ENCODE measurements at regions not wholly inside any gene's neighbourhood (a gene's known extent, or its start where the extent isn't known, plus 50 kb on each side); places are given as distances from the start of the nearest gene placed in this dataset.

GRCh38 chr2:6789559-6790138 lies 76.1 kb downstream of the CMPK2 start:
- no peaks in the 10 kb centered on the region for H3K36me3 ChIP-seq (ENCODE audit: control insufficient read depth in 2 of 4, insufficient read depth in 4 of 4, low read length in 3 of 4)
- WGBS, 2 experiments (ENCODE audit: extremely low coverage in 1 of 2, insufficient coverage in 1 of 2, insufficient read length in 1 of 2, insufficient replicate concordance in 2 of 2, low coverage in 1 of 2, low lambda C conversion rate in 2 of 2, missing lambda C conversion rate in 1 of 2) = 87% methylated on average over 6 of the region's 6 CpGs; no CpG with 5 or more reads in 1 of the 2 experiments
- H3K79me2 ChIP-seq (ENCODE audit: control insufficient read depth in 1 of 2, insufficient read depth in 2 of 2, low read length in 2 of 2) = no peaks in the 10 kb centered on the region
- H2BK5ac ChIP-seq (ENCODE audit: low read depth, low read length) = no peak overlapping the region
- no peak overlapping the region for H3K9ac ChIP-seq (replicated peaks in 1 of 4; ENCODE audit: extremely low read depth in 1 of 4, low read depth in 3 of 4, low read length in 3 of 4)
- no peaks in the 10 kb centered on the region for H3K79me1 ChIP-seq (ENCODE audit: low read depth, low read length)
- no peaks in the 10 kb centered on the region for H3K4me1 ChIP-seq (replicated peaks in 1 of 4; ENCODE audit: control insufficient read depth in 3 of 4, insufficient read depth in 4 of 4, low read length in 3 of 4)
- no peak overlapping the region for H3K14ac ChIP-seq (ENCODE audit: insufficient read length)
- H3K4me2 ChIP-seq (ENCODE audit: insufficient read depth in 1 of 2, low read depth in 2 of 2, low read length in 2 of 2) = no peak overlapping the region
- H2BK12ac ChIP-seq (ENCODE audit: low read depth, low read length) = no peak overlapping the region
- H4K8ac ChIP-seq (ENCODE audit: extremely low read depth, insufficient read depth, low read length) = no peak overlapping the region
- FAIRE-seq = no peak
- H3K4ac ChIP-seq (replicated peaks; ENCODE audit: insufficient read length, low read depth, low read length) = no peak overlapping the region
- no peak overlapping the region for H2AK5ac ChIP-seq (ENCODE audit: low read depth, low read length)
- no peak overlapping the region for H3K27ac ChIP-seq (ENCODE audit: low read depth, low read length)
- CTCF ChIA-PET (ENCODE audit: partially characterized antibody) = interaction anchor here (1.7 to 2.0 kb wide), 2 partner anchors 15 to 437 kb away, joined by 3 to 7 read pairs; no protein-coding TSS in a partner anchor
- H3K27me3 ChIP-seq (replicated peaks in 1 of 4; ENCODE audit: control insufficient read depth in 3 of 4, extremely low read depth in 1 of 4, insufficient read depth in 3 of 4, low read length in 3 of 4) = no peaks in the 10 kb centered on the region
- H3K23ac ChIP-seq (ENCODE audit: insufficient read length) = no peak overlapping the region
- H2BK20ac ChIP-seq (ENCODE audit: low read length) = no peak overlapping the region
- POLR2A ChIA-PET (ENCODE audit: partially characterized antibody) = no interaction called here
- H4K20me1 ChIP-seq (replicated peaks in 1 of 2; ENCODE audit: control insufficient read depth in 1 of 2, insufficient read depth in 2 of 2, low read length in 2 of 2) = no peaks in the 10 kb centered on the region
- no peak overlapping the region for H3K56ac ChIP-seq (replicated peaks; ENCODE audit: insufficient read length, low read depth, low read length)
- no peak overlapping the region for H4K91ac ChIP-seq (replicated peaks; ENCODE audit: insufficient read length, low read length)
- no peak overlapping the region for H3K4me3 ChIP-seq (ENCODE audit: extremely low read depth in 1 of 4, insufficient read depth in 2 of 4, low read depth in 3 of 4, low read length in 4 of 4)
- H3K9me3 ChIP-seq (ENCODE audit: insufficient read depth in 2 of 2, low read depth in 1 of 2, low read length in 1 of 2) = no peaks in the 10 kb centered on the region
- no peak overlapping the region for H3K18ac ChIP-seq (ENCODE audit: extremely low read depth, low read length)
- H2BK15ac ChIP-seq (ENCODE audit: low read length) = no peak overlapping the region
- H4K5ac ChIP-seq (ENCODE audit: insufficient read length, low read depth, low read length) = no peak overlapping the region
- H2BK120ac ChIP-seq (replicated peaks; ENCODE audit: low read depth, low read length) = no peak overlapping the region
- no peak for DNase-seq (ENCODE audit: low read depth in 1 of 2, low spot score in 2 of 2)
- no peaks in the 10 kb centered on the region for H3K23me2 ChIP-seq (ENCODE audit: low read depth, low read length)
- H2AFZ ChIP-seq (ENCODE audit: low read length) = no peak overlapping the region
- TF ChIP-seq CHD1 (IDR thresholded peaks at IDR 0.05; ENCODE audit: low read depth, low read length) = no peak
- TF ChIP-seq ATF3 (IDR thresholded peaks at IDR 0.05; ENCODE audit: insufficient read depth, low read depth, low read length) = no peak
- TF ChIP-seq ASH2L (IDR thresholded peaks at IDR 0.05; ENCODE audit: low read length) = no peak
- no peak for TF ChIP-seq TBP (IDR thresholded peaks at IDR 0.05; ENCODE audit: low read depth, low read length)
- TF ChIP-seq SIN3A (conservative IDR thresholded peaks at IDR 0.05 in 1 of 2, IDR thresholded peaks at IDR 0.05 in 1 of 2; ENCODE audit: low read depth in 1 of 2, low read length in 2 of 2) = no peak
- TF ChIP-seq GABPA (IDR thresholded peaks at IDR 0.05; ENCODE audit: borderline replicate concordance, insufficient read depth, low read length) = no peak
- no peak for TF ChIP-seq RNF2 (IDR thresholded peaks at IDR 0.05; ENCODE audit: borderline replicate concordance, low read depth, low read length, missing control alignments, poor library complexity, severe bottlenecking)
- TF ChIP-seq BRCA1 (IDR thresholded peaks at IDR 0.05; ENCODE audit: low read depth, low read length) = no peak
- TF ChIP-seq HDAC6 (IDR thresholded peaks at IDR 0.05; ENCODE audit: low read depth, low read length) = no peak
- no peak for TF ChIP-seq CREB1 (IDR thresholded peaks at IDR 0.05)
- no peak for TF ChIP-seq GTF2F1 (IDR thresholded peaks at IDR 0.05; ENCODE audit: borderline replicate concordance, low read depth, low read length)
- TF ChIP-seq HDAC2 (IDR thresholded peaks at IDR 0.05; ENCODE audit: borderline replicate concordance in 1 of 2, low read depth in 2 of 2, low read length in 2 of 2) = no peak
- no peak for TF ChIP-seq RBBP5 (IDR thresholded peaks at IDR 0.05; ENCODE audit: borderline replicate concordance, low read depth, low read length)

Measured in H1 (cell line).